ENCODE measurements at regions not wholly inside any gene's neighbourhood (a gene's known extent, or its start where the extent isn't known, plus 50 kb on each side); places are given as distances from the start of the nearest gene placed in this dataset.

- no TSS peak for BruUV-seq (replicated peaks)
- Histone ChIP-seq H3K4me1 (ENCODE audit: control insufficient read depth, extremely low read depth, insufficient read depth, low read length) (no peaks in the 10 kb centered on the region), H3K9me3 (replicated peaks; ENCODE audit: control insufficient read depth, insufficient read depth, low read length) (no peaks in the 10 kb centered on the region), H3K79me2 (ENCODE audit: control insufficient read depth, insufficient read depth, low read length) (no peaks in the 10 kb centered on the region), H3K4me3 (replicated peaks in 1 of 3; ENCODE audit: insufficient read depth in 1 of 3, low read depth in 1 of 3, low read length in 3 of 3) (no peak overlapping the region), H2AFZ (ENCODE audit: low read depth, low read length) (no peak overlapping the region), H3K9me1 (replicated peaks; ENCODE audit: control insufficient read depth, extremely low read depth, insufficient read depth, low read length) (no peaks in the 10 kb centered on the region), H3K4me2 (ENCODE audit: insufficient read depth, low read length) (no peak overlapping the region), H3K27ac (ENCODE audit: insufficient read depth, low read depth, low read length) (no peak overlapping the region), H3K9ac (replicated peaks; ENCODE audit: extremely low read depth, insufficient read depth, low read length) (no peak overlapping the region), H3K27me3 (ENCODE audit: control insufficient read depth in 2 of 2, insufficient read depth in 2 of 2, low read length in 2 of 2) (no peaks in the 10 kb centered on the region), H3K36me3 (ENCODE audit: control insufficient read depth in 2 of 2, extremely low read depth in 1 of 2, insufficient read depth in 2 of 2, low read length in 2 of 2) (peaks cover 0 to 2% of the 10 kb centered on the region in 2 experiments), H4K20me1 (replicated peaks; ENCODE audit: control insufficient read depth, extremely low read depth, insufficient read depth, low read length) (no peaks in the 10 kb centered on the region)
- dilution Hi-C loops (cut with MboI; ENCODE audit: extremely low pct_ligation_motif_present, low sequenced_read_pairs): no loop called here
- FAIRE-seq (no peak), DNase-seq (ENCODE audit: low read depth, low spot score) (no peak)
- TF ChIP-seq MAX (IDR thresholded peaks at IDR 0.05; ENCODE audit: insufficient read depth, insufficient read length) (no peak), GATA2 (IDR thresholded peaks at IDR 0.05; ENCODE audit: insufficient read depth, insufficient read length, low read depth, low read length) (no peak), EZH2 (IDR thresholded peaks at IDR 0.05; ENCODE audit: borderline replicate concordance, low read depth, low read length, severe bottlenecking) (no peak), POLR2A (IDR thresholded peaks at IDR 0.05; ENCODE audit: low read depth, low read length) (no peak), CTCF (IDR thresholded peaks at IDR 0.05; ENCODE audit: extremely low read depth in 1 of 2, insufficient read depth in 1 of 2, low read depth in 1 of 2, low read length in 2 of 2) (no peak), JUN (IDR thresholded peaks at IDR 0.05; ENCODE audit: borderline replicate concordance, insufficient read depth, insufficient read length, low read depth) (no peak), MYC (IDR thresholded peaks at IDR 0.05; ENCODE audit: low read depth, low read length) (no peak), POLR2AphosphoS5 (IDR thresholded peaks at IDR 0.05; ENCODE audit: insufficient read depth, low read depth, low read length) (no peak), FOS (IDR thresholded peaks at IDR 0.05; ENCODE audit: borderline replicate concordance, insufficient read depth, low read length) (no peak)
- ChIA-PET CTCF (interaction anchor here (3.3 kb wide), 1 partner anchor 11 kb away, joined by 14 read pairs; no protein-coding TSS in a partner anchor), POLR2A (no interaction called here)
- intact Hi-C loops (cut with micrococcal nuclease): no loop called here
These were observed 51.1 kb downstream of the HYCC1 start for GRCh38 chr7:22962775-22963350.
